ENCODE measurements at regions not wholly inside any gene's neighbourhood (a gene's known extent, or its start where the extent isn't known, plus 50 kb on each side); places are given as distances from the start of the nearest gene placed in this dataset.

GRCh38 chr7:15921576-15921975 is 235.1 kb upstream of the MEOX2 start:
- no peak for DNase-seq (ENCODE audit: low read depth in 3 of 3)

GRCh38 chr7:15920953-15921352 is 234.5 kb upstream of the MEOX2 start:
- DNase-seq (ENCODE audit: low read depth in 3 of 3), result no peak

DNA sequence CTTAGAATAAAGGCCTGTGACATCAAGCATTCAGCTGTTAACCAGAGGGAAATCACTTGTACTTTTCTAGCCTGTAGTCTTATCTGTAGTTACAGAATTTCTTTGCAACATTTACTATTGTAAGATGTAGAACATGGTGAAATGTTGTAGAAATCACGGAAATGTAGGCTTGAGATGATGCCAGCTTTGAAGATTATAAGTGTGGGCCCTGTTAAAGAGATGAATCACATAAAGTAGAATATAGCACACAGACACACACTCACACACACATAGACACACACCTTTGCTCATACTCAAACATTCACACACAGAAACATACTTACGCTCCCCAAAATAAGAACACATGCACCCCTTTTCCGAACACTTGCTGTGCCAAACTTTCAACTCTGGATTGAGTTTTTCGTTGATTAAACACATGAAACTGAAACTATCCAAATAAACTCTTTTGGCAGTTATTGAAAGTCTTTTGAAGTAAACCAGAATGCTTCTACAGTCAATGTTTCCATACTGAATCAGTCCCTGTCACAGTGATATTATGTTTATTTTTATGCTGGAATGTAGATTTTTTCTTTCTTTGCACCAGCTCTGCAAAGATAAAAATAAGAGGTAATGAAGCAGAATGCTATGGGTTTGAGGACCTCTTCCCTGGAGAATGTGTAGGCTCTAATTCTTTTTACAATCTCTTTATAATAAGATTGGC is 230.3 kb upstream of the MEOX2 start:
- DNase-seq (ENCODE audit: low read depth in 3 of 3), result no peak

GRCh38 chr7:15915686-15916293 is 229.3 kb upstream of the MEOX2 start:
- no peak for DNase-seq (ENCODE audit: low read depth in 3 of 3)

DNA sequence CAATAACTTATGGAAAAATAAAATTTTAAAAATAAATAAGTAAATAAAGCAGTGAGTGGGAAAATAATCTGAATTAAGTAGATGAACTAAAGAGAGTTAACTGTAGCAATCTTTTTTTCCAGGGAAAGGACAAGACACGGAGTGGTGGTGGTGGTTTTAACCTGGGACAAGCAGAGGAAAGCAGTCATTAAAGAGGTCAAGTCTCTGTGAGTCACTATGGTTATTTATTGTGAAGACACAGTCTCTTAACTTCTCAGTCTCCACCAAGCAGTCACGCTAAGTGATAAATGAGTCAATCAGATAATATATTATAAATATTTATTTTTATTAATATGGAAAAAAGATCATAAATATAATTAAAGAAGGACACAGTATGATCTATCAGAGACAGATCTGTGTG is 228.1 kb upstream of the MEOX2 start:
- DNase-seq (ENCODE audit: low read depth in 3 of 3), result no peak

DNA sequence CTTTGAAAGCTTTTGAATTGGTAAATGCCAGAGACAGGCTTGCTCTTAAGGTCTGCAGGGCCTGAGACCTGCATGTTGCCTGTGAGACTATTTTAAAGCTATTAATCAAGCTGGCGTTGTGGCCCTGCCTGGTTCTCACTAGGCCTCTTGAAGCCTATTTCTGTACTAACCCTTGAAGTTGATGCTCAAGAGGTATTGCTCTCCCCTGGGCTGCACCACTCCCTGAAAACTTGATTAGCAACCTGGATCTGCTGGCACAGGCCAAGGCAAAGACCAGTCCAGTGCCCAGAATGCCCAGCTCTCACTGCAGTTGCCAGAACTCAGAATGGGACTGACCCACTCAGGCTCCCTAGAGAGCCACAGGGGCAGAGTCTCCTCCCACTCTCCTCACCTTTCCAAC is 220.0 kb upstream of the MEOX2 start:
- DNase-seq (ENCODE audit: low read depth in 3 of 3), result no peak

DNA sequence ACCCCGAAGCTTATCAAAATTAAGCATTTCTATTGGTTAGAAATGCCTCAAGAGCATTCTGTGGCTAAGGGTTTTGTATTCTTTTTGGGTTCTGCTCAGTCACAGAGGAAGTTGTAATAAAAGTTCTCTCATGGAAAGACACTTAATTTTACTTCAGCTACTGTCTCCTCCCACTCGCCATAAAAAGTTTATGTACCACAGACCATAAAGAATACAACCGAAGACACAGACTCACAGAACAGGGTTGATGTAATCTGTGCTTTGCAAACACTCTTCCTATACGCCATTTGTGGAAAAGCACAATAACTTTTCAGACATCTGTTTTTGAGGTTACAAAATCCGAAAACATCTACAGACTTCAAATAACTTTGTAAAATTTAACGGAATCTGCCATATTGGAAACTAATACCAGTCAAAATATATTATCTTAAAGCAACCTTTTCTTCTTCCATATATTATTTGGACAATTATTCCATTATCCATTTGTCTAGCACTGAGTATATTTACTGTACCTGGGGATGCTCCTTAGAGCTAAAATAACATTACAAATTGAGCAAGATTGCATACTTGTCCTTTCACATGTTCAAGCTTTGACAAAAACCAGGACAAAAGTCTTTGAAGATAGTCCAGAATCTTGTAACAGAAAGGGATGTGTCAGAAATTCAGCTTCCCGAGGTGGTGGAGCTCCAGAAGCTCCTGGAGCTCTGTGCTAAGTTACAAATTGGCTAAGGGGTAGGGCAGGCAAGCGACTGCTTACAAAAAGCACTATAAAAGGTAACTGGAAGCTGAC is 219.0 kb upstream of the MEOX2 start:
- no peak for DNase-seq (ENCODE audit: low read depth in 3 of 3)

DNA sequence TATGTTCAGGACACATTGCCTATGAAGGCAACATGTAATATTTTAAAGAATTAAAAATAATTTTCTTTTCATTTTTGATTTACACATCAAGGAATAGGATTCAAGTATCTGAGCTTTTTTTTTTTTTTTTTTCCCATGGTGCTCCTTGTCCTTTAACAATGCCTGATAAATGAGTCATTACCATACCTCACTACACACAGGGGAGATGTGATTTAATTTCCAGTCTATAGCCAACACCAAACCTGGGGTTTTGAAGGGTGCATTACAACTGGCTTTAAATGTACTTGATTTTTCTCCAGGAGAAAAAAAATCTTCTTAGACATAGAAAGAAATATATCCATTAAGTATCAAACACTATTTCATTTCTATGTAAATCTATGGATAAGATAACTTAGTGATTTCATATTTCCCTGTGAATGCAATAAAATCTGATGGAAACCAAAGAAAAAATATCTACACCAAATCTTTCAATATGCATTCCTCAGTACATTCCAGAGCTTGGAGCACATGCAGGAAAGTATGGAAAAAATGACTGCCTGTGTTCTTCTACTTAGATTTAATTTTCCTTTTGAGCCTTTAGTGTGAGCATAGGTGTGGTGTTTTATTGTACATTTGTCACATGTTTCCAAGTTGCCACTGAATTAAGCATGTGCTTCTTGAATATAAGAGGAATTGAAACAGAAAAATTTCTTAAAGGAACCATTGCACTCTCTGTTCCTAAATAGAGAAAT is 204.8 kb upstream of the MEOX2 start:
- DNase-seq (ENCODE audit: low read depth in 3 of 3), result no peak

- no peak for DNase-seq (ENCODE audit: low read depth in 3 of 3)
Measured at GRCh38 chr7:15889507-15889906, 203.0 kb upstream of the MEOX2 start.

GRCh38 chr7:15888090-15888489 is 201.6 kb upstream of the MEOX2 start:
- no peak for DNase-seq (ENCODE audit: low read depth in 3 of 3)

- no peak for DNase-seq (ENCODE audit: low read depth in 3 of 3)
Measured at GRCh38 chr7:15886626-15887025, 200.1 kb upstream of the MEOX2 start.

DNA sequence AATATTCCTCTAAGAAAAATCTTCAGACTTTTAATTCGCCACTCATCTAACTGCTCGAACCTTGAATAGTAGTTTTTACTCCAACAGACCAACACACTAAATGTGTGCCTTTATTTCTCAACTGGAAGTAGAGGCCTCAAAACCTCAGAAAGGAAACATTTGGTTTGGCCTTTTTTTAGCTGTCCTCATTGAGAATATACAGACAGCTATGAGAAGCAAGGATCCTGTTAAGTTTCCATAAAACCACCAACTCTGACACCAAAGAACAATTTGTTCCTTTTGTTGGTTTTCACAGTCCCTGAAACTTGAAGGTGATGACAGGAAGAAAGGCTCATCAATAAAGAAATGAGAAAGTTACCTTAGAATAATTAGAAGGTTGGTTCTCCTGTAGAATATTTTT is 199.2 kb upstream of the MEOX2 start:
- DNase-seq (ENCODE audit: low read depth in 3 of 3), result no peak

DNA sequence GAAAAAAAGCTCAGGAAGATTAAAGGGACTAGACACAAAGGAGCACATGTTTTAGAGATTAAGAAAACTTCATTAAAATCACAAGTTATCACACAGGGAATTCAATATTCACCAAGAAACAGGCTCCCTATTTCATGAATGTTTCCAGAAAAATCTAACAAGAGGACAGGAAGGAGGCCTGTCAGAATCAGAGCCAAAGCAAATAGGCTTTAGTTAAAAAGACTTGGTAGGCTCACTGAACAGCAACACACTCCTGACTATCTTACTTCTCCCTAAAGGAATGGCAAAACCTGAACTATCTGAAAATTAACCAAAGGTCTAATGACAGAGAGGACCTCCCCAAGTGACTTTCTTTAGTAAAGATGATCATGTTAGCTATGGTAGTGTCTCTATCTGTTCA is 188.3 kb upstream of the MEOX2 start:
- DNase-seq (ENCODE audit: low read depth in 3 of 3), result no peak

DNA sequence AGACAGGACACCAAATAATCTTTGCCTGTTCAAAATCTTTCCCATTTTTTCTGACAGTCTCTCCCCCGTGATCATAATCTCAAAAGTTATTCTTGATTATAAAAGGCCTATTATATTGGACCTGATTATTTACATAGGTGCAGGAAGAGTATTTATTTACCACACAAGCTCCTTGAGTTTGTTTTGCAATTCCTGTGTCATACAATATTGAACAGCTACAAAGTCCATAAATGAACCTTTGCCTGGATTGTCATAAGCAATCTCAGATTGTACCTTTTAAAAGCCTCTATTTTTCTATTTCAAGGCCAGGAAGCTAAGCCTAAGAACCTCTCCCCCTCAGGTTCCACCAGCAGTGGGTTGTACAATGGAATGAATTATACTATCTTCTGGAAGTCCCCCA is 183.9 kb upstream of the MEOX2 start:
- no peak for DNase-seq (ENCODE audit: low read depth in 3 of 3)

- DNase-seq (ENCODE audit: low read depth in 3 of 3), result no peak
Measured at GRCh38 chr7:15867441-15867840, 181.0 kb upstream of the MEOX2 start.

GRCh38 chr7:15866753-15867152 is 180.3 kb upstream of the MEOX2 start:
- no peak for DNase-seq (ENCODE audit: low read depth in 3 of 3)

- no peak for DNase-seq (ENCODE audit: low read depth in 3 of 3)
Measured at GRCh38 chr7:15864626-15864991, 178.1 kb upstream of the MEOX2 start.

GRCh38 chr7:15863951-15864625 is 177.6 kb upstream of the MEOX2 start:
- DNase-seq (ENCODE audit: low read depth in 3 of 3), result no peak

DNA sequence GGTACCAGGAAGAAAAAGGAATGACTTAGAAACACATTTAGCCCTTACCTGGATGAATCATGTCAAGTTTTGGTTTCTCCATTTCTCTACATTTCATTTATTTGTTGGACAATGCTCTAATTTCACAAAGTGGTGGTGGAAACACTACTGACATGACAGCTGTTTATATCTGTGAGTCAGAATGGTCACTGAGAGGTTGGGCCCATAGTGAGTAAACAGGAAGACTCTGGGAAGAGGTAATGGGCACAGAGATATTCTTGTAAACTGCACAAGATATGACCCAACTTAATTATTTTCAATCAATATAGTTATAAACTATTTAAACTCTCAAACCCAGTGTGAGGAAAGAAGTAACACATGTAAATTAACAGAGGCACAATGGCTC is 176.3 kb upstream of the MEOX2 start:
- no peak for DNase-seq (ENCODE audit: low read depth in 3 of 3)

GRCh38 chr7:15862016-15862780 is 175.7 kb upstream of the MEOX2 start:
- no peak for DNase-seq (ENCODE audit: low read depth in 3 of 3)

GRCh38 chr7:15860264-15860949 is 173.9 kb upstream of the MEOX2 start:
- no peak for DNase-seq (ENCODE audit: low read depth in 3 of 3)
